Right lobe of liver (tissue), 6 donors: ENCODE measurements at regions not wholly inside any gene's neighbourhood (a gene's known extent, or its start where the extent isn't known, plus 50 kb on each side); places are given as distances from the start of the nearest gene placed in this dataset.

Source experiments
- ATAC-seq, 4 donors: fragments of 200-7000 bp; cut with Tn5 transposase; one replicate each; pipeline ENCODE4 v1.9.1; 2020; ENCODE audit warnings: mild to moderate bottlenecking in 4 of 4, moderate library complexity in 4 of 4
- DNase-seq, 3 donors: peaks; one replicate each; pipeline ENCODE4 v3.0.0-alpha.2; 2020
- H3K27ac ChIP-seq, 3 donors: fragments of 200-600 bp; one replicate each; pipeline ENCODE4 v1.8.0; 2022
- H3K27me3 ChIP-seq, 2 donors: fragments of 200-600 bp; one replicate each; pipeline ENCODE4 v1.8.0; 2022
- H3K36me3 ChIP-seq, 4 donors: fragments of 200-600 bp; sonication (generic) in 1 of 4; one replicate each; pipeline versions ENCODE4 v1.5.1 to v1.8.0; 2017 to 2022; ENCODE audit warnings: control low read depth in 1 of 4
- H3K4me1 ChIP-seq, 4 donors: fragments of 200-600 bp; sonication (generic) in 1 of 4; one replicate each; pipeline versions ENCODE4 v1.5.1 to v1.8.0; 2017 to 2022; ENCODE audit warnings: control low read depth in 1 of 4
- H3K4me3 ChIP-seq, 3 donors: fragments of 200-600 bp; one replicate each; pipeline ENCODE4 v1.8.0; 2022
- H3K9me3 ChIP-seq, 4 donors: fragments of 200-600 bp; sonication (generic) in 1 of 4; one replicate each; pipeline versions ENCODE4 v1.5.1 to v1.8.0; 2017 to 2022; ENCODE audit warnings: control low read depth in 1 of 4
- CTCF ChIP-seq, 4 donors: fragments of 200-600 bp in 3 of 4; fragments of 450-650 bp in 1 of 4; IDR thresholded peaks; one replicate each; pipeline versions ENCODE4 v1.5.1 to v1.8.0; 2016 to 2022; ENCODE audit warnings: antibody characterized with exemption in 4 of 4, mild to moderate bottlenecking in 2 of 4
- POLR2A ChIP-seq: fragments of 450-650 bp; IDR thresholded peaks from one replicate; pipeline ENCODE4 v1.6.1; 2017; ENCODE audit warnings: antibody characterized with exemption, mild to moderate bottlenecking
- WGBS: methylation state at CpG from one replicate; pipeline ENCODE4 v1.1.6; 2018; ENCODE audit warnings: low coverage, low lambda C conversion rate; ENCODE audit not compliant: insufficient coverage; ENCODE audit errors: missing lambda C conversion rate; 5-methylcytosine and 5-hydroxymethylcytosine counted together
- intact Hi-C, 2 donors: fragments of 100-400 bp; cut with DNase I; formaldehyde crosslinking; loops; one replicate each; pipeline versions ENCODE4 v1.11.2 to v1.14.1; 2022
- donor health status: DM: no; HTN: yes; CAD: no.
- donor health status: DM: no; HTN: no; CAD: no.
- donor health status: DM: no; HTN: no; CAD: no.
- donor health status: DM: no; HTN: yes; CAD: no.
- donor health status: DM: no; HTN: yes; CAD: no.

DNA sequence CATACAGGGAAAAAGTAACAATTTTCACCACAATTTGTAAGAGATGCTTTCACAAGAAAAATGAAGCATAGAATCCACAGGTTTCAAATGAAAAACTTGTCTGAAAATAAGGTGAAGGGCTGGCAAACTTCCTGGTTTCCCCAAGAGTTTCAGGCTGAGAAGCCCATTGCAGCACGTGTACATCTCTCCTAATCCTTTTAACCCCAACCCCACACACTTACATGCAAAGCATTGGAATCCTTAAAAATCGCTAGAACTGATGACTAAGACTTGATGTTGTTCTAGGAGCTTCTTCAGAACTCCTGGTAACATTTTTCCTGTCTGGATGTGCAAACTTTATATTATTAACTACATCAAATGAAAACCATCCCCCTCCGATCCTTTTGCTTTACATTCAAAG is 317.8 kb upstream of the RGMB start:
- ATAC-seq (no peak), DNase-seq (no peak)
- TF ChIP-seq POLR2A (no peak), CTCF (IDR thresholded peaks at IDR 0.05) (no peak)
- Histone ChIP-seq H3K27me3 (no peaks in the 10 kb centered on the region), H3K36me3 (no peaks in the 10 kb centered on the region), H3K27ac (no peak overlapping the region), H3K4me1 (no peaks in the 10 kb centered on the region), H3K4me3 (no peak overlapping the region), H3K9me3 (no peaks in the 10 kb centered on the region)
- 40% methylated on average over 3 of the region's 3 CpGs for WGBS
- intact Hi-C loops: no loop called here

DNA sequence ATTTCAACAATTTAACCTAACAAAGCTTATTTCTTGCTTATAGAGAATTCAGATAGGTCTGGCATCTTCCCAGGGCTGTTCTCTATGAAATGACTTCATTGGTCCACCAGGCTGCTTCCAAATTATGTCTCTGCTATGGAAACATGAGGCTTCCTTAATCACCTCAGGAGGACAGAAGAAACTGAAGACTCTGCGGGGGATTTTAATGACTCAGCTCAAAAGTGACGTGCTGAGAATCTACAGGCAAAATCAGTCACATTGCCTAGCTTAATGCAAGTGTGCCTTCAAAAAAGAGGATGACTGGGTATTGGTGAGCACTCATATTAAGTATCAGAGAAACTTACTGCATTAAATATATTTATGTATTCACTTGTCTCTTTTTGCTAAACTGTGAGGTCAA is 315.5 kb upstream of the RGMB start:
- intact Hi-C loops: no loop called here
- ATAC-seq (no peak), DNase-seq (no peak)
- Histone ChIP-seq H3K9me3 (no peaks in the 10 kb centered on the region), H3K27ac (no peak overlapping the region), H3K4me3 (no peak overlapping the region), H3K36me3 (no peaks in the 10 kb centered on the region), H3K27me3 (no peaks in the 10 kb centered on the region), H3K4me1 (no peaks in the 10 kb centered on the region)
- 68% methylated on average over 2 of the region's 2 CpGs for WGBS
- no peak for TF ChIP-seq CTCF (IDR thresholded peaks at IDR 0.05)
- TF ChIP-seq POLR2A: no peak

DNA sequence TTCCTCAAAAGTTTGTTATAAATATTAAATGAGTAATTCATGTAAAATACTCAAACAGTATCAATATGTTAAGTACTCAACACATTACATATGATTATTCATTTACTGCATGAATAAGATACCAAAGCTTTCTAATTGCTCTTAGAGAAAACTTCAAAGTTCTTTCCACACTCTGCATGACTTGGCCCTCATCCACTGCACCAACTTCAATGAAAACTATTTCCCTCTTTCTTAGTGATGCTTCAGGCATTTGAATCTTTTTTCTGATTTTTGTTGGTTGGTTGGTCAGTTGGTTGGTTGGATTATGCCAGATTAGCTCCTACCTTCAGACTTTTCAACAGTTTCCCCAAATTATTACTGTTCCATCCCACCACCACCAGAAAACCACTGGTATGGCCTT is 314.7 kb upstream of the RGMB start:
- Histone ChIP-seq H3K9me3 (no peaks in the 10 kb centered on the region), H3K27me3 (no peaks in the 10 kb centered on the region), H3K4me3 (no peak overlapping the region), H3K36me3 (no peaks in the 10 kb centered on the region), H3K4me1 (no peaks in the 10 kb centered on the region), H3K27ac (no peak overlapping the region)
- ATAC-seq (no peak), DNase-seq (no peak)
- TF ChIP-seq POLR2A: no peak
- TF ChIP-seq CTCF (IDR thresholded peaks at IDR 0.05): no peak
- intact Hi-C loops: no loop called here

- 19% methylated on average over 1 of the region's 1 CpG for WGBS
- Histone ChIP-seq H3K27ac (no peak overlapping the region), H3K9me3 (no peaks in the 10 kb centered on the region), H3K27me3 (no peaks in the 10 kb centered on the region), H3K36me3 (no peaks in the 10 kb centered on the region), H3K4me1 (no peaks in the 10 kb centered on the region), H3K4me3 (no peak overlapping the region)
- no peak for TF ChIP-seq CTCF (IDR thresholded peaks at IDR 0.05)
- no peak for TF ChIP-seq POLR2A
- no peak for DNase-seq
- ATAC-seq: no peak
- intact Hi-C loops: no loop called here
Observed at GRCh38 chr5:98460536-98460935, 312.9 kb upstream of the RGMB start.

DNA sequence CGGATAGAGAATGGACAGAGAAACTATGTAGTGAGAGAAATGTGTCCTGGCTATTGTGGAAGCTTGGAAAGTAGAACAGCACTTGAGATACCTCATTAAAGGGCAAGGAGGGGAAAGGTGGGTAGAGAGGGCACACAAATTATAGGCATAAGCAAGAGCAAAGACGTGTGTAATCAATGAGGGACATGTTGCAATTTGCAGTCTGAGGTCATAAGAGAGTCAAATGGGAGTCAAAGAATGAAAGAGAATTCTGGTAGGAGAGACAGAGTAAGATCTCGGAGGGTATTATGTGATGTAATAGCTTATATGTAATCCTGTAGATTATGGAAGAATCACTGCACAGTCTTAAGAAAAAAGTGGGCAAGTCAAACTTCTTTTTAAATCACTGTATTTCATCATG is 312.0 kb upstream of the RGMB start:
- H3K27ac ChIP-seq: no peak overlapping the region
- intact Hi-C loops: no loop called here
- 37% methylated on average over 3 of the region's 3 CpGs for WGBS
- no peaks in the 10 kb centered on the region for H3K9me3 ChIP-seq
- H3K27me3 ChIP-seq: no peaks in the 10 kb centered on the region
- DNase-seq: no peak
- no peak overlapping the region for H3K4me3 ChIP-seq
- H3K36me3 ChIP-seq: no peaks in the 10 kb centered on the region
- no peaks in the 10 kb centered on the region for H3K4me1 ChIP-seq
- ATAC-seq: no peak
- TF ChIP-seq CTCF (IDR thresholded peaks at IDR 0.05) (no peak), POLR2A (no peak)
